ES-I3 (cell line): ENCODE measurements at regions not wholly inside any gene's neighbourhood (a gene's known extent, or its start where the extent isn't known, plus 50 kb on each side); places are given as distances from the start of the nearest gene placed in this dataset.

ENCODE experiments used
- H3K36me3 ChIP-seq: 2 replicates; pipeline ENCODE4 v1.6.1; 2013; ENCODE audit warnings: mild to moderate bottlenecking, low read length, control low read depth, moderate library complexity; ENCODE audit not compliant: insufficient read depth
- H3K4me1 ChIP-seq: 2 replicates; pipeline ENCODE4 v1.6.1; 2013; ENCODE audit warnings: mild to moderate bottlenecking, control low read depth, low read length; ENCODE audit not compliant: insufficient read depth
- H3K9ac ChIP-seq: 2 replicates; pipeline ENCODE4 v1.6.1; 2013; ENCODE audit warnings: low read depth, mild to moderate bottlenecking, low read length, moderate library complexity
- H3K9me3 ChIP-seq: 2 replicates; pipeline ENCODE4 v1.6.1; 2013; ENCODE audit warnings: mild to moderate bottlenecking, low read length, moderate library complexity; ENCODE audit not compliant: control insufficient read depth, insufficient read depth

- H3K36me3 ChIP-seq: no peaks in the 10 kb centered on the region
- H3K4me1 ChIP-seq: no peaks in the 10 kb centered on the region
- no peaks in the 10 kb centered on the region for H3K9me3 ChIP-seq
Observed at GRCh38 chr6:81822568-81822967, 70.1 kb upstream of the TENT5A start.

DNA sequence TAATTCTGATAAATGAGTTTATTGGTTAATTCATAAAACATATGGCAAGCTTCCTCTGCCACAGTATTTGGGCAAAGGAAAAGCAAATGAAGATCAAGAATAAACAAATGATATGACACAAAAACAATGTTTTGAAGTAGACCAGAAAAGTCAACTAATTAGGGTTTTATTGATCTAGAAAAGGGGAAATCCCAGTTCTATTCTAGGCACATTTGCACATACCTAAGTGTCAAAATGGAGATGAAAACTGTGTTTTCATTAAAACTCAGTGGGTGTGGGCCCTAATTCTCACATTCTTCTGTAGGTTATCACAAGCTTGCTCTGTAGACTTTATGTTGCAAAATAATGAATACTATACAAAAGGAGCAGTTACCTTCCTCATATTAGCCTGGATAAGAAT lies 69.0 kb upstream of the TENT5A start:
- Histone ChIP-seq H3K9ac (no peak overlapping the region), H3K36me3 (no peaks in the 10 kb centered on the region), H3K4me1 (no peaks in the 10 kb centered on the region), H3K9me3 (no peaks in the 10 kb centered on the region)

More at GRCh38 chr6:81822568-81822967, 70.1 kb upstream of the TENT5A start:
- H3K9ac ChIP-seq: no peak overlapping the region

DNA sequence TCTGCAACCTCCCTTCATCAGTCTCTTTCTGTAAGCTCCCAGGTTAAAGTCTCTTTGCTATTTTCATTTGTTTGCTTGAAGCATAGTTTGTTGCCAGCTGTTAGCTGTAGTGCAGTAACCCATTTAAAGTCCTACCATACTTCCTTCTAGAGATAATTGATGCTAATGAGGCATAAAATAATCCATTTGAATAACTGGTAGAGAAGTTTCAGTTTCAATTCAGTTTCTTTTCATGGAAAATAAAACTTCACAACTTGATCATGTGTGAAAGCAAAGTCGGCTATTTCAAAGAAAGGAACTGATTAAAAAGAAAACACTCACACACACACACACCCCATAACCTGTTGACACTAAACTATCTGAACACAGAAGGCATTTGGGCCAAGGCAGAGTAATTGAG lies 68.5 kb upstream of the TENT5A start:
- Histone ChIP-seq H3K4me1 (no peaks in the 10 kb centered on the region), H3K9ac (no peak overlapping the region), H3K9me3 (no peaks in the 10 kb centered on the region), H3K36me3 (no peaks in the 10 kb centered on the region)

DNA sequence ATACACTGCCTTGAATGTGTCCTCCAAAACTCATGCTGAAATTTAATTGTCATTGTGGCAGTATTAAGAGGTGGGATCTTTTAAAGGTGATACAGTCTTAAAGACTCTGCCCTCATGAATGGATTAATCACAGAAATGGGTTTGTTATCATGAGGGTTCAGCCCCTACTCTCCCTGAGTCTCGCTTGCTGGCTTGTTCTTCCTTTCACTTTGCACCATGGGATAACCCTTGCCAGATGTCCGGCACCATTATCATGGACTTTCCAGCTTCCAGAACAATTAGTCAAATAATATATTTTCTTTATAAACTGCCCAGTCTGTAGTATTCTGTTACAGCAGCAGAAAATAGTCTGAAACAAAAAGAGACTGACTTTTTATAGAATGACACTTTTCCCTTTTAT lies 67.9 kb upstream of the TENT5A start:
- no peaks in the 10 kb centered on the region for H3K9me3 ChIP-seq
- H3K9ac ChIP-seq: no peak overlapping the region
- H3K4me1 ChIP-seq: no peaks in the 10 kb centered on the region
- no peaks in the 10 kb centered on the region for H3K36me3 ChIP-seq

- Histone ChIP-seq H3K9ac (no peak overlapping the region), H3K4me1 (no peaks in the 10 kb centered on the region), H3K36me3 (no peaks in the 10 kb centered on the region), H3K9me3 (no peaks in the 10 kb centered on the region)
Observed at GRCh38 chr6:81819767-81820166, 67.3 kb upstream of the TENT5A start.

DNA sequence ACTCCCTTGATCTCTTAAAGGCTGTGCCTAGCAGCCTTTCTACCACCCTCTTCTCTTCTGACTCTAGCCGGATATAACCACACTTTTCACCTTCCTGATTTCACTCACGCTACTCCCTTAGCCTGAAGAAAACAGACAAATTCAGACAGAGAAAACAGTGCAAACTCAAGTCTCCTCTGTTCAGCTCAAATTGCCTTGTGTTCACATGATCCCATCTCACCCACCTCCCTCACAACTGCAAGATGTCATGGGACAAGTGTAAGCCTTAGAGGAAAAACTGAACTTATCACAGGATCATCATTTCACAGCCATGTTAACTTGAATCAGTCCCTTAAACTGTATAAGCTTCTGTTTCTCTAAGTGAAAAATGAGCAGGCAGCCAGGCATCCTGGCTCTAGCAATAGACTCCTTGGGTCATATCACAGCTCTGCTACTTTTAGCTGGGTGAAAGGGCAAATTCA lies 66.5 kb upstream of the TENT5A start:
- Histone ChIP-seq H3K36me3 (no peaks in the 10 kb centered on the region), H3K9ac (no peak overlapping the region), H3K4me1 (no peaks in the 10 kb centered on the region), H3K9me3 (no peaks in the 10 kb centered on the region)

- Histone ChIP-seq H3K4me1 (no peaks in the 10 kb centered on the region), H3K36me3 (no peaks in the 10 kb centered on the region; the same call in 1 of the 2 replicates), H3K9ac (no peak overlapping the region), H3K9me3 (no peaks in the 10 kb centered on the region)
Observed at GRCh38 chr6:81816380-81816779, 63.9 kb upstream of the TENT5A start.

GRCh38 chr6:81814370-81815076 lies 62.0 kb upstream of the TENT5A start:
- Histone ChIP-seq H3K36me3 (no peaks in the 10 kb centered on the region; the same call in 1 of the 2 replicates), H3K9me3 (no peaks in the 10 kb centered on the region), H3K4me1 (no peaks in the 10 kb centered on the region), H3K9ac (no peak overlapping the region)

GRCh38 chr6:81813305-81813704 lies 60.8 kb upstream of the TENT5A start:
- H3K4me1 ChIP-seq: no peaks in the 10 kb centered on the region
- H3K9me3 ChIP-seq: no peaks in the 10 kb centered on the region
- H3K36me3 ChIP-seq: no peaks in the 10 kb centered on the region; the same call in 1 of the 2 replicates
- H3K9ac ChIP-seq: no peak overlapping the region

DNA sequence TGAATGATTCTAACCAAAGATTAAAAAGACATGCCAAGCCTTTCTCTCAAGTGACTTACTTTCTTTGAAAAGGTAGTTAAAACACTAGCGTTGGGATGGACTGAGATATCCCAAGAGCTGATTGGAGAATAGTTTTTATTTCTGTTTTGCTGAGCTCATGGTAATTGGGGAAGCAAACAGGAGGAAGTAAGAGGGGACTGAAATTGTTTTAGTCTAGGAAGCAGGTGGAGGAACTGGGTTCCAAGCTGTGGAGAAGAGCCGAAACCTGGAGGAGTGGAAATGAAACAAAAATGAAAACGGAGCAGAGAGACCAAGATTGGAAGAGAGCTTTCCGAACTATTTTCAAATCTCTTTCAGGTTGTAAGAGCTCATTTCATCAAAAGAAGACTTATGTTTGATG lies 59.9 kb upstream of the TENT5A start:
- H3K9ac ChIP-seq: no peak overlapping the region
- no peaks in the 10 kb centered on the region; the same call in 1 of the 2 replicates for H3K36me3 ChIP-seq

DNA sequence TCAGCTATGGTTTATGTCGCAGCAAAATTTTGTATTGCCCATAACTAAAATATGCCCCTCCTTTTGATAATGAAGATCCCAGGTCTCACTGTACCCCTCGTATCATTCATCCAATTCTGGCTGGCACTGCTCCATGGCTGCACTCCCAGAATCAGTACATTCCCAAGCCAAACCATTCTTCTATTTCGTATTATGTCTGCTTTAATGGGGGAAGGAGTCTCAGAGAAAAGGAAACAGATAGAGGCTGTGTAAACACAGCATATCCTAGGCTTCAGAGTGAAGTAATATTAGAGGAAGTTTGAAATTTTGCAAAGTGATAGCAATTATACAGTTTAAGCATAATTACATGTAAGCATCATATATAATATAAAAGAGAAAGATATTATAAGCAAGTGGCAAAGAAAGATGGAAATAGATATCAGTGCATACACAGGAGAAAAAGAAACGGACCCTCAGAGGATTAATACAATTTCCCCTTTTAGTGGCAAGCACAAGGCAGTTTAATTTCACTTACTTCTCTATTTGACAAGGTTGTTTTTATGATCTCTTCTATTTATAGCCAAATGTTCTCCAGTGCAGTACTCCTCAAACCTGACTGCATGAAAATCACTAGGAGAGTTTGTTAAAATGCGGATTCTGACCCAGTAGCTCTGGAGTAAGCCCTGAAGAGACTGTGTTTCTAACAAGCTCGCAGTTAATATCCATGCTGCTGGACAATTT lies 56.5 kb upstream of the TENT5A start:
- Histone ChIP-seq H3K4me1 (no peaks in the 10 kb centered on the region), H3K9ac (no peak overlapping the region), H3K36me3 (no peaks in the 10 kb centered on the region; the same call in 1 of the 2 replicates), H3K9me3 (no peaks in the 10 kb centered on the region)

More for the DNA sequence above, 59.9 kb upstream of the TENT5A start:
- Histone ChIP-seq H3K9me3 (no peaks in the 10 kb centered on the region), H3K4me1 (no peaks in the 10 kb centered on the region)

GRCh38 chr6:81806793-81807565 lies 54.5 kb upstream of the TENT5A start:
- H3K9me3 ChIP-seq: no peaks in the 10 kb centered on the region
- no peaks in the 10 kb centered on the region for H3K4me1 ChIP-seq
- H3K36me3 ChIP-seq: no peaks in the 10 kb centered on the region; the same call in 1 of the 2 replicates
- no peak overlapping the region for H3K9ac ChIP-seq

DNA sequence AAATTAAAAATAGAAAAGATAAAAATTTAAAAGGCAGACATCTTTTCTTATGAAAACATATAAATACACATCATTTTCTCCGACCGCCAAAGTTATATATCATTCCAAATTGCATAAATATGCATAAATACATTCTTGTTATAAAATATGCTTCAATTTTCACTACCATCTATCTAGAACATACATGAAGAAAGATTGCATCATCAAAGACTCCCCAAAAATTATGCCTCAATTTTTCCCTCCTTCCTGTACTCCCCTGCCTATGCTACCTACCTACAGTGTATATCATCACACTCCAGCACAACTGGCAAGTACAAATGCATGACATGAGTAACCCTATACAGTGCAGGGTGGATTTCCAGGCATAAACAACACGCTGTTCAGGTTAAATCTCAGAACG lies 49.9 kb upstream of the TENT5A start:
- Histone ChIP-seq H3K4me1 (no peaks in the 10 kb centered on the region), H3K36me3 (no peaks in the 10 kb centered on the region), H3K9me3 (no peaks in the 10 kb centered on the region), H3K9ac (no peak overlapping the region)
